GM23338 (cell line): ENCODE measurements at regions not wholly inside any gene's neighbourhood (a gene's known extent, or its start where the extent isn't known, plus 50 kb on each side); places are given as distances from the start of the nearest gene placed in this dataset.

Source experiments
- ATAC-seq: fragments of 200-7000 bp; cut with Tn5 transposase; 3 replicates; pipeline ENCODE4 v1.9.1; 2020
- DNase-seq: peaks from one replicate; pipeline ENCODE4 v3.0.0-alpha.2; 2015; ENCODE audit warnings: low spot score
- H2AFZ ChIP-seq: fragments of 200-600 bp; sonication (generic); 2 replicates; pipeline ENCODE4 v1.8.0; 2016; ENCODE audit warnings: antibody characterized with exemption, mild to moderate bottlenecking, moderate library complexity
- H3F3A ChIP-seq: fragments of 200-600 bp; sonication (generic); replicated peaks from 2 replicates; pipeline ENCODE4 v1.8.0; 2017; ENCODE audit warnings: antibody characterized with exemption, mixed run types, low read depth
- H3K27ac ChIP-seq: fragments of 200-600 bp; sonication (generic); 2 replicates; pipeline ENCODE4 v1.6.1; 2016; ENCODE audit warnings: low read depth
- H3K27me3 ChIP-seq: fragments of 200-600 bp; sonication (generic); 2 replicates; pipeline ENCODE4 v1.8.0; 2016; ENCODE audit warnings: mild to moderate bottlenecking, mixed run types, moderate library complexity; ENCODE audit not compliant: insufficient read depth
- H3K36me3 ChIP-seq: fragments of 200-600 bp; sonication (generic); 2 replicates; pipeline ENCODE4 v1.8.0; 2016; ENCODE audit warnings: mild to moderate bottlenecking; ENCODE audit not compliant: insufficient read depth
- H3K4me1 ChIP-seq: fragments of 200-600 bp; sonication (generic); 2 replicates; pipeline ENCODE4 v1.8.0; 2016; ENCODE audit warnings: mild to moderate bottlenecking, moderate library complexity; ENCODE audit not compliant: insufficient read depth
- H3K4me2 ChIP-seq: fragments of 200-600 bp; sonication (generic); 2 replicates; pipeline ENCODE4 v1.7.1; 2017; ENCODE audit warnings: mixed run types
- H3K4me3 ChIP-seq: fragments of 200-600 bp; sonication (generic); 2 replicates; pipeline ENCODE4 v1.6.1; 2016; ENCODE audit warnings: mixed run types
- H3K79me2 ChIP-seq: fragments of 200-600 bp; sonication (generic); replicated peaks from 2 replicates; pipeline ENCODE4 v1.8.0; 2017; ENCODE audit warnings: mild to moderate bottlenecking; ENCODE audit not compliant: insufficient read depth
- H3K9me2 ChIP-seq: fragments of 200-600 bp; sonication (generic); 2 replicates; pipeline ENCODE4 v1.8.0; 2017; ENCODE audit not compliant: insufficient read depth
- H4K20me1 ChIP-seq: fragments of 200-600 bp; sonication (generic); replicated peaks from 2 replicates; pipeline ENCODE4 v1.8.0; 2017; ENCODE audit warnings: mild to moderate bottlenecking; ENCODE audit not compliant: insufficient read depth
- H3K27ac Mint-ChIP-seq: 2 replicates; pipeline ENCODE4 v1.8.0; 2020; ENCODE audit warnings: inconsistent platforms, mild to moderate bottlenecking, moderate library complexity, mixed read lengths
- H3K27me3 Mint-ChIP-seq: 3 replicates; pipeline ENCODE4 v1.8.0; 2022; ENCODE audit warnings: low read depth, mild to moderate bottlenecking, moderate library complexity, mixed read lengths, inconsistent platforms; ENCODE audit not compliant: insufficient read depth, poor library complexity
- H3K36me3 Mint-ChIP-seq: 3 replicates; pipeline ENCODE4 v1.8.0; 2021; ENCODE audit warnings: low read depth, mild to moderate bottlenecking, inconsistent platforms, moderate library complexity, mixed read lengths
- H3K4me1 Mint-ChIP-seq: 3 replicates; pipeline ENCODE4 v1.8.0; 2020; ENCODE audit warnings: mild to moderate bottlenecking, inconsistent platforms, mixed read lengths
- H3K4me3 Mint-ChIP-seq: 3 replicates; pipeline ENCODE4 v1.8.0; 2021; ENCODE audit warnings: moderate library complexity, mild to moderate bottlenecking, inconsistent platforms, mixed read lengths
- H3K9me3 Mint-ChIP-seq: 3 replicates; pipeline ENCODE4 v1.8.0; 2020; ENCODE audit warnings: moderate library complexity, mild to moderate bottlenecking, inconsistent platforms, mixed read lengths
- CREB1 ChIP-seq: fragments of 250-450 bp; sonication (Bioruptor Pico); IDR thresholded peaks from 2 replicates; pipeline ENCODE4 v1.5.0; 2020; ENCODE audit warnings: low read depth, mild to moderate bottlenecking, moderate library complexity
- EZH2phosphoT487 ChIP-seq: fragments of 200-600 bp; sonication (generic); IDR thresholded peaks from one replicate; pipeline ENCODE4 v1.8.1; 2018; ENCODE audit warnings: antibody characterized with exemption; ENCODE audit not compliant: unreplicated experiment
- JUNB ChIP-seq: IDR thresholded peaks from one replicate; pipeline ENCODE4 v1.6.1; 2016; ENCODE audit warnings: antibody characterized with exemption; ENCODE audit not compliant: unreplicated experiment
- NANOG ChIP-seq: IDR thresholded peaks from 2 replicates; pipeline ENCODE4 v1.6.1; 2016; ENCODE audit warnings: antibody characterized with exemption, borderline replicate concordance
- STAT1 ChIP-seq: IDR thresholded peaks from one replicate; pipeline ENCODE4 v1.6.1; 2016; ENCODE audit warnings: antibody characterized with exemption; ENCODE audit not compliant: unreplicated experiment
- ZNF114 ChIP-seq: fragments of 250-450 bp; sonication (Bioruptor Pico); IDR thresholded peaks from 2 replicates; pipeline ENCODE4 v1.5.0; 2020; ENCODE audit warnings: mild to moderate bottlenecking, moderate library complexity
- ZNF331 ChIP-seq: fragments of 250-450 bp; sonication (Bioruptor Pico); IDR thresholded peaks from 2 replicates; pipeline ENCODE4 v1.5.0; 2020; ENCODE audit warnings: low read depth, mild to moderate bottlenecking, moderate library complexity
- ZNF462 ChIP-seq: fragments of 250-450 bp; sonication (Bioruptor Pico); IDR thresholded peaks from 2 replicates; pipeline ENCODE4 v1.5.0; 2020; ENCODE audit warnings: mild to moderate bottlenecking, moderate library complexity
- TF ChIP-seq, protein P1 (sequence below): IDR thresholded peaks from 2 replicates; pipeline ENCODE4 v1.6.1; 2016; ENCODE audit warnings: antibody characterized with exemption

DNA sequence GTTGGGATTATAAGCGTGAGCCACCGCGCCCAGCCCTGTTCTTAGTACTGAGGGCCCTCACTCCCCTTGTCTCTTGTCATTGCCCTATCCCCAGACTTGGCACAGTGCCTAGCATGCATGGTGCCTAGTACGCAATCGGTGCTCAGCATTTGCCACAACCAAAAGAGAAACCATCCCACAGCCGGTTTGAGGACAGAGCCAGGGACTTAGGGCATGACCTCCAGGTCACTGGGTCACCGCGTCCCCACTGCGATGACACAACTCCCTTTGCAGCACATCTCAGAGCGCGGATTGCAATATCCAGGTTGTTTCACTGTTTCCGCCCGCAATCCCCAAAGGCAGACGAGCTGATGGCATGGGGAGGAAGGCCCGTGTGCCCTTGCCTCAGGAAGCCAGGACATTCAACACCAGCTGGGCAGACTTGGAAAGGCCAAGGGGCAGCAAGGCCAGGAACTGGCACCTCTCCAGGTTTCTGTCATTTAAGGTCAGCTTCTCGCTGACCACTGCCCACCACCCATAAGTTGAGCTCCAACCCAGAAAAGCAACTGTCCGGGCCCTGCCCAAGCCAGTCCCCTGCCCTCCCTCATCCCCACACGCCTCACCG is 274.5 kb downstream of the MRTFB start:
- Histone ChIP-seq H3K79me2 (no peaks in the 10 kb centered on the region), H3K4me2 (no peak overlapping the region), H3F3A (no peaks in the 10 kb centered on the region), H3K4me1 (no peaks in the 10 kb centered on the region), H3K9me2 (no peaks in the 10 kb centered on the region; the same call in 1 of the 2 replicates), H3K4me3 (no peak overlapping the region), H3K27ac (no peak overlapping the region), H4K20me1 (no peaks in the 10 kb centered on the region), H3K36me3 (no peaks in the 10 kb centered on the region), H2AFZ (no peak overlapping the region), H3K27me3 (no peaks in the 10 kb centered on the region)
- Mint-ChIP-seq H3K27ac (no peak overlapping the region), H3K36me3 (peaks cover 8% of the 10 kb centered on the region), H3K9me3 (peaks cover 25% of the 10 kb centered on the region; the same call in 2 of the 3 replicates), H3K27me3 (peaks cover 5% of the 10 kb centered on the region), H3K4me1 (peaks cover 2% of the 10 kb centered on the region; the same call in 1 of the 3 replicates), H3K4me3 (no peak overlapping the region)
- TF ChIP-seq JUNB, result no peak
- TF ChIP-seq NANOG, result no peak
- TF ChIP-seq ZNF331 (CRISPR knock-in tag), result no peak
- no peak for TF ChIP-seq STAT1
- TF ChIP-seq, protein P1, sequence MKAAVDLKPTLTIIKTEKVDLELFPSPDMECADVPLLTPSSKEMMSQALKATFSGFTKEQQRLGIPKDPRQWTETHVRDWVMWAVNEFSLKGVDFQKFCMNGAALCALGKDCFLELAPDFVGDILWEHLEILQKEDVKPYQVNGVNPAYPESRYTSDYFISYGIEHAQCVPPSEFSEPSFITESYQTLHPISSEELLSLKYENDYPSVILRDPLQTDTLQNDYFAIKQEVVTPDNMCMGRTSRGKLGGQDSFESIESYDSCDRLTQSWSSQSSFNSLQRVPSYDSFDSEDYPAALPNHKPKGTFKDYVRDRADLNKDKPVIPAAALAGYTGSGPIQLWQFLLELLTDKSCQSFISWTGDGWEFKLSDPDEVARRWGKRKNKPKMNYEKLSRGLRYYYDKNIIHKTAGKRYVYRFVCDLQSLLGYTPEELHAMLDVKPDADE, result no peak
- no peak for TF ChIP-seq ZNF114
- TF ChIP-seq ZNF462 (CRISPR knock-in tag), result no peak
- no peak for TF ChIP-seq EZH2phosphoT487
- no peak for TF ChIP-seq CREB1 (CRISPR knock-in tag)
- no peak for ATAC-seq
- no peak for DNase-seq
